ENCODE measurements at regions not wholly inside any gene's neighbourhood (a gene's known extent, or its start where the extent isn't known, plus 50 kb on each side); places are given as distances from the start of the nearest gene placed in this dataset.

- H3K9ac ChIP-seq (ENCODE audit: low read depth in 1 of 2, low read length in 2 of 2) = no peak overlapping the region
- H3K4me3 ChIP-seq (ENCODE audit: low read depth in 1 of 3, low read length in 3 of 3) = no peak overlapping the region
- no peak overlapping the region for H3K27ac ChIP-seq (ENCODE audit: low read depth in 1 of 2, low read length in 2 of 2)
- TF ChIP-seq EGR1 (IDR thresholded peaks at IDR 0.05; ENCODE audit: low read depth in 2 of 2) = no peak
- TF ChIP-seq, protein P1, sequence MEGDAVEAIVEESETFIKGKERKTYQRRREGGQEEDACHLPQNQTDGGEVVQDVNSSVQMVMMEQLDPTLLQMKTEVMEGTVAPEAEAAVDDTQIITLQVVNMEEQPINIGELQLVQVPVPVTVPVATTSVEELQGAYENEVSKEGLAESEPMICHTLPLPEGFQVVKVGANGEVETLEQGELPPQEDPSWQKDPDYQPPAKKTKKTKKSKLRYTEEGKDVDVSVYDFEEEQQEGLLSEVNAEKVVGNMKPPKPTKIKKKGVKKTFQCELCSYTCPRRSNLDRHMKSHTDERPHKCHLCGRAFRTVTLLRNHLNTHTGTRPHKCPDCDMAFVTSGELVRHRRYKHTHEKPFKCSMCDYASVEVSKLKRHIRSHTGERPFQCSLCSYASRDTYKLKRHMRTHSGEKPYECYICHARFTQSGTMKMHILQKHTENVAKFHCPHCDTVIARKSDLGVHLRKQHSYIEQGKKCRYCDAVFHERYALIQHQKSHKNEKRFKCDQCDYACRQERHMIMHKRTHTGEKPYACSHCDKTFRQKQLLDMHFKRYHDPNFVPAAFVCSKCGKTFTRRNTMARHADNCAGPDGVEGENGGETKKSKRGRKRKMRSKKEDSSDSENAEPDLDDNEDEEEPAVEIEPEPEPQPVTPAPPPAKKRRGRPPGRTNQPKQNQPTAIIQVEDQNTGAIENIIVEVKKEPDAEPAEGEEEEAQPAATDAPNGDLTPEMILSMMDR (IDR thresholded peaks at IDR 0.05; ENCODE audit: low read depth, low read length, missing input control) = no peak
- no peaks in the 10 kb centered on the region for H3K36me3 ChIP-seq (ENCODE audit: control insufficient read depth in 4 of 4, insufficient read depth in 3 of 4, low read depth in 1 of 4, low read length in 3 of 4)
- no peaks in the 10 kb centered on the region for H3K4me1 ChIP-seq (ENCODE audit: control insufficient read depth in 4 of 4, insufficient read depth in 4 of 4, low read length in 3 of 4)
- 24% methylated on average over 1 of the region's 1 CpG for WGBS
- DNase-seq (ENCODE audit: low spot score) = no peak
- no peaks in the 10 kb centered on the region for H3K27me3 ChIP-seq (ENCODE audit: control insufficient read depth in 4 of 4, insufficient read depth in 4 of 4, low read length in 3 of 4)
- no peaks in the 10 kb centered on the region for H3K9me3 ChIP-seq (ENCODE audit: control insufficient read depth in 4 of 4, low read length in 3 of 4)
Measured at GRCh38 chr7:49520951-49521350, 252.5 kb upstream of the VWC2 start.

DNA sequence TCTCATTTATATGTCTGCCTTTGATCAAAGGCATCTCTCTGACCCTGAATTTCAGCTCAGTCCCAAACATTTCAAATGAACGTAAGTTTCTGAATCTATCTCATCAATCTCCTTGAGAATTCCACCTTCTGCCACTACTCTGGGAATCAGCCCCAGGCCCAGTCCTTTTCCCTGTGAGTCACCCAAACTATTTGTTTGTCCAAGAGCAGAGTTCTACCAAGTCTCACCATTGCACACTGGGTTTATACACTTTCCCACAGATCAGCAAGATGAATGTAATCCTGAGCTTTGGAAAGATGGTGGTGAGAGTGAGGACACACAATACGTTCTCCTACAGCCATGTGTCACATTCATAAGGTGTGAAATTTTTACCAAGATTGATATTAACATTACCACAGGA, 251.3 kb upstream of the VWC2 start:
- no peak for TF ChIP-seq FOXA1 (IDR thresholded peaks at IDR 0.05)
- no peak for TF ChIP-seq NR2F2 (IDR thresholded peaks at IDR 0.05)
- no peak for TF ChIP-seq RXRA (IDR thresholded peaks at IDR 0.05)
- no peak for TF ChIP-seq YY1 (IDR thresholded peaks at IDR 0.05)
- no peak for TF ChIP-seq FOXA2 (IDR thresholded peaks at IDR 0.05)
- no peak for TF ChIP-seq EGR1 (IDR thresholded peaks at IDR 0.05; ENCODE audit: low read depth in 2 of 2)
- TF ChIP-seq HNF4G (IDR thresholded peaks at IDR 0.05) = no peak
- no peak for TF ChIP-seq ZBTB33 (IDR thresholded peaks at IDR 0.05)
- TF ChIP-seq, protein P2, sequence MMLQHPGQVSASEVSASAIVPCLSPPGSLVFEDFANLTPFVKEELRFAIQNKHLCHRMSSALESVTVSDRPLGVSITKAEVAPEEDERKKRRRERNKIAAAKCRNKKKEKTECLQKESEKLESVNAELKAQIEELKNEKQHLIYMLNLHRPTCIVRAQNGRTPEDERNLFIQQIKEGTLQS (IDR thresholded peaks at IDR 0.05) = no peak
- no peak for TF ChIP-seq GABPA (IDR thresholded peaks at IDR 0.05 in 1 of 2, conservative IDR thresholded peaks at IDR 0.05 in 1 of 2)
- no peak for TF ChIP-seq TAF1 (conservative IDR thresholded peaks at IDR 0.05)
- TF ChIP-seq JUND (IDR thresholded peaks at IDR 0.05) = no peak
- TF ChIP-seq RAD21 (IDR thresholded peaks at IDR 0.05) = no peak
- no peak for TF ChIP-seq MAX (IDR thresholded peaks at IDR 0.05)
- TF ChIP-seq HNF4A (conservative IDR thresholded peaks at IDR 0.05) = no peak
- no peak for TF ChIP-seq SP1 (IDR thresholded peaks at IDR 0.05)
- TF ChIP-seq, protein P3, sequence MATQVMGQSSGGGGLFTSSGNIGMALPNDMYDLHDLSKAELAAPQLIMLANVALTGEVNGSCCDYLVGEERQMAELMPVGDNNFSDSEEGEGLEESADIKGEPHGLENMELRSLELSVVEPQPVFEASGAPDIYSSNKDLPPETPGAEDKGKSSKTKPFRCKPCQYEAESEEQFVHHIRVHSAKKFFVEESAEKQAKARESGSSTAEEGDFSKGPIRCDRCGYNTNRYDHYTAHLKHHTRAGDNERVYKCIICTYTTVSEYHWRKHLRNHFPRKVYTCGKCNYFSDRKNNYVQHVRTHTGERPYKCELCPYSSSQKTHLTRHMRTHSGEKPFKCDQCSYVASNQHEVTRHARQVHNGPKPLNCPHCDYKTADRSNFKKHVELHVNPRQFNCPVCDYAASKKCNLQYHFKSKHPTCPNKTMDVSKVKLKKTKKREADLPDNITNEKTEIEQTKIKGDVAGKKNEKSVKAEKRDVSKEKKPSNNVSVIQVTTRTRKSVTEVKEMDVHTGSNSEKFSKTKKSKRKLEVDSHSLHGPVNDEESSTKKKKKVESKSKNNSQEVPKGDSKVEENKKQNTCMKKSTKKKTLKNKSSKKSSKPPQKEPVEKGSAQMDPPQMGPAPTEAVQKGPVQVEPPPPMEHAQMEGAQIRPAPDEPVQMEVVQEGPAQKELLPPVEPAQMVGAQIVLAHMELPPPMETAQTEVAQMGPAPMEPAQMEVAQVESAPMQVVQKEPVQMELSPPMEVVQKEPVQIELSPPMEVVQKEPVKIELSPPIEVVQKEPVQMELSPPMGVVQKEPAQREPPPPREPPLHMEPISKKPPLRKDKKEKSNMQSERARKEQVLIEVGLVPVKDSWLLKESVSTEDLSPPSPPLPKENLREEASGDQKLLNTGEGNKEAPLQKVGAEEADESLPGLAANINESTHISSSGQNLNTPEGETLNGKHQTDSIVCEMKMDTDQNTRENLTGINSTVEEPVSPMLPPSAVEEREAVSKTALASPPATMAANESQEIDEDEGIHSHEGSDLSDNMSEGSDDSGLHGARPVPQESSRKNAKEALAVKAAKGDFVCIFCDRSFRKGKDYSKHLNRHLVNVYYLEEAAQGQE (IDR thresholded peaks at IDR 0.05) = no peak
- TF ChIP-seq, protein P1 (IDR thresholded peaks at IDR 0.05; ENCODE audit: low read depth, low read length, missing input control) = no peak
- Histone ChIP-seq H3K4me1 (ENCODE audit: control insufficient read depth in 4 of 4, insufficient read depth in 4 of 4, low read length in 3 of 4) (no peaks in the 10 kb centered on the region), H3K4me3 (ENCODE audit: low read depth in 1 of 3, low read length in 3 of 3) (no peak overlapping the region), H3K9ac (ENCODE audit: low read depth in 1 of 2, low read length in 2 of 2) (no peak overlapping the region), H3K27ac (ENCODE audit: low read depth in 1 of 2, low read length in 2 of 2) (no peak overlapping the region), H3K36me3 (ENCODE audit: control insufficient read depth in 4 of 4, insufficient read depth in 3 of 4, low read depth in 1 of 4, low read length in 3 of 4) (no peaks in the 10 kb centered on the region), H3K9me3 (ENCODE audit: control insufficient read depth in 4 of 4, low read length in 3 of 4) (no peaks in the 10 kb centered on the region), H3K27me3 (ENCODE audit: control insufficient read depth in 4 of 4, insufficient read depth in 4 of 4, low read length in 3 of 4) (no peaks in the 10 kb centered on the region)
- 49% methylated on average over 2 of the region's 2 CpGs for WGBS
- DNase-seq (ENCODE audit: low spot score) = no peak

Measured in liver (tissue), 8 donors.